ENCODE measurements at regions not wholly inside any gene's neighbourhood (a gene's known extent, or its start where the extent isn't known, plus 50 kb on each side); places are given as distances from the start of the nearest gene placed in this dataset.

DNA sequence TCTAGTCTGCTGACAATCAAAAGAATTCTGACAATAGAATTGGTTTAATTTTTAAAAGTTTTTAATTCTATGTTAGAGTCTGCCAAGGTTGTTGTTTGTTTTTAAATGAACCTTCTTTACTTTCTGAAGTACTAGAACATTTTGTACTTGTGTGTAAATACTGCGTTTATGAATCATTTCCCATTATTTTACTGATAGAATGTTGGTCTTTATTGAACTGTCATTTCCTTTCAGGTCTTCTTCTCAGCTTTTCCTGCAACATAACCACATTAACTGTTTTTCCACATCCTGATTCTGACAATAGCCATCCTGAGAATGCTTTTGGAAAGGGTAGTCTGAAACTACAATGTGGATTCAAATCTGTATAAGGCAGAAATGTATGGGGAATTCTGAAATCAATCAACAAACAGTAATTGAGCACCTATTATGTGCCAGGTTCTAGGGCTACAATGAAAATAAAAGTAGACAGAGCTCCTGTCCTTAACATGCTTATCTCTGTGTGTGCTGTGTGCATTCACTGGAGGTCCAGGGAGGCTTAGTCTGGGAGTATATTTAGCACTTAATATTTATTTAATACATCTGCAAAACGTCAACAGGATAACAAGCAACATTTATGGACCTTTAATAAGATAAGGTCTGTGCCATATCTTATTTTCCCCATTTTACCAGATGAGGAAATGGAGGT is 73.1 kb upstream of the SLC38A2 start:
- no peak for DNase-seq (ENCODE audit: low spot score)

DNA sequence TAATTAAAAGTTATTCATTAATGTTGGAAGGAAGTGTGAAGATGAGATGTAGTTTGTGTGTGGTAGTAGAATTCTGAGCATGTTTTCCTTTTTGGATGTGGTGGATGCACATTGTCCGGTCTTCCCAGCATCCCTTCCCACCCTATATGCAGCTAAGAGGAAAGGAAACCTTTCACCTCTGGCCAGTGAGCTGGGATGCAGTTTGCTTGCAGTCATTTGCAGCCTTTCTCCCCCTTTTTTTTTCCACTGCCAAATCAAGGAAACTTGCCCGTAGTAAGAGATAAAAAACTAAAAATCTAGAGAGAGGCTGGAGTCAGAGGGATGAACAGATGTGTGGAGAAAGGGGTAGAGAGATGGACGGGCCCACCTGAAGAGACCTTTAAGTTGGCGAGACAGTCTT is 72.5 kb upstream of the SLC38A2 start:
- DNase-seq (ENCODE audit: low spot score): no peak

DNA sequence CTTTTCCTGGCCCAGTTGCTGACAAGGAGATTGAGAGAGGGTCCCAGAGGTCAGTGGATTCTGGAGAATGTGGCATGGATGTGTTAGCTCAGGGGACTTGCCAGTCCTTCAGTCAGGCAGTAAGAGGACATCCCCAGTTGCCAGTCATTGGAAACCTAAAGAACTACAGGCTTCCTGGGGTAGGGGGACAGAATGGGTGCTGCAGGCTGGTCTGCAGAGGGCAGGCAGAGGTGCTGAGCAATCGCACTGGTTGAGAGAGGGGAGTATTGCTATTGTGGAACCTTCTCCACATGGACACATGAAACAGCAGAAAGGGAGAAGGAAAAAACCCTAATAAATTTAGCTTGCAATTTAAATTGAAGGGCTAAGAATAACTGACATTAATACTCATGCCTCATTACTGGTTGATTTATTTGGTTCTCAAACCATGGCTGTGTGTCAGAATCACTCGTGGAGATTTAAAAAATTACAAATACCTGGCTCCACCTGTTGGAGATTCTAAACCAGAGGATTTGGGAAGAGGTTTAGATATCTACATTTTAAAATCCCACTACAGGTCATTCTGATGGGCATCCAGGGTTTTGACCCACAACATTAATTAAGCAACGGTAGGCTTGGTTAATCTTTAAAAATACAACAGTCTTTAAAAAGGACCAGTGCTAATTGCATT is 71.2 kb upstream of the SLC38A2 start:
- DNase-seq (ENCODE audit: low spot score): no peak

DNA sequence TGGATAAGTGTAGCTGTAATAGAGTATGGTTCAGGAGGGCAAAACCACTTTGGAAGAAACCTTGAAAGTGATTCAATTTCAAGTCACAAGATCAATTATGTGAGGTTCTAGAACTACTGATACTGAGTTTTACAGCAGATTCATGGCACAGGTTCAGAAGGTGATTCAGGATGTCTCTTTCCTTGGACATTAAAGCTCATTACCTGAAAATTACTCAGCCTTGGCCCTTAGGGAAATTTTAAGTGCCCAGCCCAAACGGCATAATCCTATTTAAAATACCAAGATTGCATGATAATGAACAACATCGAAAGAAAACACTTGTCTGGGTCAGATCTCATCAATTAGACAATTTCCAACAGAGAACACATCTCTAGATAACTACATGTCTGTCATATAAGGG is 70.2 kb upstream of the SLC38A2 start:
- DNase-seq (ENCODE audit: low spot score): no peak

DNA sequence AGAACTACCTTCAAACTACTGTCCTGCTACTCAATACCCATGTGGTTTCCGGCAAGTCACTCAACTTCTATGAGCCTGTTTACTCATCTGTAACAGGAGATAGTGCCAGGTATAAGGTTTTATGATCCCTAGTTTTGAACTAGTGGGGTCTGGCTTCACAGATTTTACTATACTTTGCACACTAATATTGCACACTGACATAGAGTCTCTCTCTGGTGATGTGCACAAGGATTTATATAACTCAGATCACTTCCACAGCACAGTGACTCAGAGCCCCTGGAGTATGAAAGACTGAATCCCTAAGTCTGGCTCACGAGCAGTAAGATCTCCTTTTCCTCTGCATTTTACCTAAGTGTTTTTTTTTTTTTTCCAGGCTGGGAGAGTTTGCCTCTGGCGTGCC is 69.7 kb upstream of the SLC38A2 start:
- no peak for DNase-seq (ENCODE audit: low spot score)

DNA sequence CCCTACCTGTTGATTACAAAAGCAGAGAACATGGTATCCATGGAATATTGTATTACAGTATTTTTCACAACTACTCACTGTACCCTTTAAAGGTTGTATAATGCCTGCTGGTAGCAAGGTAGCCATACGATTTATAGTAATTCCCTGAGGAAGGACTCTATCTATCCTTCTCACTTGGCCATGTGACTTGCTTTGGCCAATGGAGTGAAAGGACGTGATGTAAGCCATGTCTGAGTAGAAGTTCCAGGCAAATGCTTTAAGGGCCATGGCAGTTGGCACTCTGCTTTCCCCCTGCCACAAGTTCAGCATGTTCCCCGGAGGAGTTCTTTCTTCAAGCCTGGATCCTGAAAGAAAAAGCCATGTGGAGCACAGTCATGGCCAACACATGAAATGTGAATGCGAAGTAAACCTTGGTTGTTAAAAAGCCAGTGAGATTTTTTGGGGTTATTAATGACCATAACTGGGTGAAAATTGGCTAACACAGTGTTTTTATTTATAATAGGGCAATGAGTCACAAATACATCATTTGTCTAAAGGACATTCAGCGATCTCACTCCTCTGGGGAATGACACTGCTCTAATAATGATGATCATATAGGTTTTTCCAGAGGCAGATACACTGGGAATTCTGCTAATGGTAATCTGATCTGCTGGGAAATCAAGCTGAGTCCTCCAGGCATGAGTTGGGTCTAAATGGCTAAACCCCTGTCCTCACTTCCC is 67.4 kb upstream of the SLC38A2 start:
- no peak for DNase-seq (ENCODE audit: low spot score)

DNA sequence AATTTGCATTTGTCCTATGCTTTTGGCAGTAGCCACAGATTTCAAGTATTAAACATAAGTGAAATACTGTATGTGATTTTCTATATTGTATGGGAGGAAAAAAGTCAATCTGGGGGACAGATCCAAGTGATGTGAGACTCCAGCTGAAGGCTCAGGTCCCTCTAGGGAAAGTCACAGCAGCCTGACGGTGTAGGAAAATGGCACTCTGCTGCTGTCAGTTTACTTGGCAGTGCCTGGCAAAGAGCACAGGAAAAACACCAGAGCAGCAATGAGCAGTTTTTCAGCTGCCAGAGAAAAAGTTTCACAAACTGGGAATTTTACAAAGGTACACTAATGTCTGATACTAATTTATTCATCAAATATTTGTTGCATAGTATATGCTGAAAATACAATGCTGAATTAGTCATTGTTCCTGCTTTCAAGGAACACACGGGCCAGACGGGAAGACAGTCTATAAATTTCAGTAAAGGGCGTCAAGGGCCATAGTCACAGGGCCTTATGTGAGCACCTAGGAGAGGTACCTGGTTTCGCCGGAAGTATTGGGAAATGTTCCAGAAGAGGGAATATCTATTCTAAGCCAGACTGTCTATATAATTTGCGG is 66.2 kb upstream of the SLC38A2 start:
- DNase-seq (ENCODE audit: low spot score): no peak

DNA sequence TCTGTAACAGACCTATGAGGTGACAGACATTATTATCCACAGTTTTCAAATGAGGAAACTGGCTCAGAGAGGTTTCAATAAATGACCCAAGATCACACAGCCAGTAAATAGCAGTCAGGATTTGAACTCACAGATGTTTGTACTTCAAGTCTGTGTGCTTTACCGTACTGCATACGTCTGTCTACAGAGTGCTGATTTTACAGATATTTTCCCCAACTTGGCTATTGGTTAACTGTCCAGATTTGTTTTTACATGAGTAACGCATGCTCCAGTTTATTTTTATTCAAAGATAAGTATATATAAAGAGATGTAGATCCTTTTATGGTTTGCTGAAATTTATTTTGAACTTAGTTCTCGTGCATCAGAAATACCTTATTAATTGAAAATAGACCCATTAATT is 65.7 kb upstream of the SLC38A2 start:
- no peak for DNase-seq (ENCODE audit: low spot score)

DNA sequence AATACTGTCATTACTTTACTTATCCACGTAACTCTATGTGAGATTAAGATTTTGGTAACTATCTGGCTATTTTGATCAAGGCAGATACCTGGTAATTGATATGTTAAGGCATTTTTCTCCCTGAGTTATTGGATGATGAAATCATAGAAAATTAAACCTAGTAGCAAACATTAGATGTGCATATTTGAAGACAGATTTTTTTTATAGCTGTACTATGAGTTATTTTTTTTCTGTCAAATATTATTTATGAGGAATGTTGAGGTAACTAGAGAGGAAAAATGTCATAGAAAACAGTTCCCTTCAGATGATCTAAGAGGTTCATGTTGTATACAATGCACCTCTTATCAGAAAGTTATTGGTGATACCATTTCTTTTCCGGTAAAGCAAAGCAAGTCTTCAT is 64.9 kb upstream of the SLC38A2 start:
- no peak for DNase-seq (ENCODE audit: low spot score)

DNA sequence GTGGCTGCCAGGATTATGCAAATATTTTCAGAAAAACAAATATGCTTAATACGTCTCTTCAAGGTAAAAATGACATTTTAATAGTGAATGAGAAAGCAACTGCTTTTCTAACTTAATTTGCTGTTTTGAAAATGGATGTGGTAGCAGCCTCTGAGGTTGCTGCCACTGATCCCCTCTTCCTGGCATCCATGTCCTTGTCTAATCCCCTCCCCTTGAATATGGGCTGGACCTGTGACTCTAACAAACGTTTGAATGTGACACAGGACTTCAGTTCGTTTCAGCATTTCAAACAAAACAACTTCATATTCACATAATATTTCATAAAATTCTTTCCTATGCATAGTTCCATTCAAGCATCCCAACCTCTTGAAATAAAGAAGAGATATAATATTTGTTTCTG is 64.2 kb upstream of the SLC38A2 start:
- DNase-seq (ENCODE audit: low spot score): no peak

DNA sequence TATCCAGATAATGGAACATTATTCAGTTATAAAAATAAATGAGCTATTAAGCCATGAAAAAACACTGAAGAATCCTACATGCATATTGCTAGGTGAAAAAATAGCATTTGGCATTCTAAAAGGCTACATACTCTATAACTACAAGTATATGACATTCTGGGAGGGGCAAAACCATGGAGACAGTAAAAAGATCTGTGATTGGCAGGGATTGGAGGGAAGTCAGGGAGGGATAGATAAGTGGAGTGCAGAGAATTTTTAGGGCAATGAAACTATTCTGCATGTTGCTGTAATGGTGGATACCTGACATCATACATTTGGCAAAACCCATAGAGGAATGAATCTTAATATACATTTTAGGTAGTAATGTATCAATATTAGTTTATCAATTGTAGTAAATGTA is 63.1 kb upstream of the SLC38A2 start:
- DNase-seq (ENCODE audit: low spot score): no peak

DNA sequence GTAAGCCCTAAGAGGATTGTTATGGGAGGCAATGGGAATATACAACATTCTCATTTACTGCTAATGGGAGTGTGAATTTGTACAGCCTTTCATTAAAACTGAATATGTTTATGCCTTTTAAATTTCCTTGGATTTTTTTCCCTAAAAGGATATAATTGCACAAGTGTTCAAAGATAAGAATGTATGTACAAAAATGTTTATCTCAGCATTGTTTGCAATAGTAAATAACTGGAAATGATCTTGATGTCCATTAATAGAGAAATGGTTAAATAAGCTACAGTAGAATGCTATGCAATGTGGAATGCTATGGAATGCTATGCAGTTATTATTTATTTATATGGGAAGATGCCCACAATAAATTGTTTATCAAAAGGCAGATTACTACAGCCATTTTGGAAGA is 62.5 kb upstream of the SLC38A2 start:
- no peak for DNase-seq (ENCODE audit: low spot score)

DNA sequence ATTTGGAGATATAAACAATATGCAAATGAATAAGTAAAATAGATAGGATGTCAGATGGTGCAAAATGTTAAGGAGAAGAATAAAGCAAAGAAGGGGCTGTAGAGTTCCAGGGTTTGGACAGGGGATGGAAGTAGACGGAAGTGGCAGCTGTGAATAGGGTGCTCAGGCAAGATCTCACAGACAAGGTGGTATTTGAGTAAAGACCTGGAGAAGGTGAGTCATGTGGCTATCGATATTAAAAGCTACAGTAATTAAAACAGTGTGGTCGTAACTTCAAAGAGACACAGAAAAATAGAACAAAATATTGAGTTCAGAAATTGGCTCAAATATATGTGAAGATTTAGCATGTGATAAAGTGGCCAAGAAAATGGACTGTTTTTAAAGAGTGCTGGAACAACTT is 61.3 kb upstream of the SLC38A2 start:
- DNase-seq (ENCODE audit: low spot score): no peak

DNA sequence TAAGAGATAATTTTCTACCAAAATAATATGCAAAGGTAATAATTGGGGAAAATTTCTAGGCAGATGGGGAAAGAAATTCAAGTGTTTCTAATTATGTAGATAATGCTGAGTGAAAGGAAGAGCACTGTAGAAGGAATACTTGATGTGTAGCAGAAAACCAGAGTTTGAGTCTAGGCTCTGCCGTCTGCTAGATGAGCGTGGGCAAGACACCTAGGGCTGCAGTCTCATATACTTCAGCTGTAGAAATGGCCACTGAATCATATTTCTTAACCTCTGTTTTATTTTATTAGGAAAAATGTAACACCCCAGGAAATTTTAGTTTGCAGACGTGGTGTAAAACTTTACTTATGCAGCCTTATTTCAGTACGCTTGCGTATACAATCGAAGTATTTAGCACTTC is 59.8 kb upstream of the SLC38A2 start:
- no peak for DNase-seq (ENCODE audit: low spot score)

DNA sequence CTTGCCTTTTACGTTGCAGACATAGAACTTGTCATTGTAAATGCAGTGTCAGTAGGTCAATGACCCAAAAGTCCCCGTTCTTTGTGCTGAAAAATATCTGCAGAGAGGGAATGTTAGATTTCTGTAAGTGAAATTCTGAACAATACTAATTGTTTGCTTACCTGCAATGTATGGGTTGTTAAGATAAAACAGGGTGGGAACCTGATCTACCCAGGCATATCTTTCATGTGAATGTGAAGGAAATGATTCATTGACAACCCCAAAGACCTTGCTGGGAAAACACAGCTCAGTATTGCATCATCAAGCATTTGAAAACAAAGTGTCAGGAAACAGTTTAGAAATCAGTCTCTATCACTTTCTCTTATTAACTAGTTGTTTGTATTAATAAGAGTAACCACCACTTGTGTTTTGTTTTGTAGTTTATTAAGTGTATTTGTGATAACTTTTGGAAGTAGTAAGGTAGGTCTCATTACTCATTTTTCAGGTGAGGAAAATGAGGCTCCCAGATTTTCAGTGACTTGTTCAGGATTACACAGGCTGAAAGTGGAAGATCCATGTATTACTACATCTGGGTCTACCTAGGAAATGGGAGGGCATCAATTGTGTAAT is 57.9 kb upstream of the SLC38A2 start:
- no peak for DNase-seq (ENCODE audit: low spot score)

All from HuH-7.5 (cell line).